Pancreas (tissue), 10 donors: ENCODE measurements at regions not wholly inside any gene's neighbourhood (a gene's known extent, or its start where the extent isn't known, plus 50 kb on each side); places are given as distances from the start of the nearest gene placed in this dataset.

ENCODE experiments used
- ATAC-seq, 4 donors: fragments of 200-7000 bp; cut with Tn5 transposase; one replicate each; pipeline versions ENCODE4 v1.8.0 to v1.9.1; 2020; ENCODE audit warnings: mild to moderate bottlenecking in 4 of 4, moderate library complexity in 4 of 4
- DNase-seq, 6 donors: peaks; one replicate each; pipeline ENCODE4 v3.0.0-alpha.2; 2020
- FAIRE-seq: peaks from 2 replicates; lab custom pipeline; 2012; peaks lifted over from hg19 to GRCh38; lab: Jason Lieb, UNC
- H3K27ac ChIP-seq, 4 donors: fragments of 200-600 bp; sonication (generic); 1 replicate in 3 of 4; 2 replicates in 1 of 4; pipeline versions ENCODE4 v1.5.0 to v1.8.0; 2020
- H3K27me3 ChIP-seq, 4 donors: fragments of 200-600 bp; one replicate each; pipeline ENCODE4 v1.8.0; 2021
- H3K36me3 ChIP-seq, 3 donors: fragments of 200-600 bp; sonication (generic) in 1 of 3; one replicate each; pipeline versions ENCODE4 v1.5.0 to v1.8.0; 2020 to 2021
- H3K4me1 ChIP-seq, 3 donors: fragments of 200-600 bp; one replicate each; pipeline ENCODE4 v1.8.0; 2021
- H3K4me3 ChIP-seq, 4 donors: fragments of 200-600 bp; sonication (generic) in 2 of 4; one replicate each; pipeline versions ENCODE4 v1.5.0 to v1.8.0; 2020 to 2021
- H3K9me3 ChIP-seq, 4 donors: fragments of 200-600 bp; one replicate each; pipeline ENCODE4 v1.8.0; 2021
- WGBS, 2 donors: extraction: QIAGEN DNeasy Blood & Tissue Kit; methylation state at CpG; one replicate each; pipeline ENCODE4 v1.1.7; 2013; 5-methylcytosine and 5-hydroxymethylcytosine counted together
- intact Hi-C, 3 donors: fragments of 100-400 bp; cut with DNase I; formaldehyde crosslinking; loops; one replicate each; pipeline versions ENCODE4 v1.11.1 to v1.14.2; 2022
- TF ChIP-seq, protein P1 (sequence below), 4 donors: fragments of 200-600 bp; sonication (generic) in 3 of 4; IDR thresholded peaks; one replicate each; pipeline versions ENCODE4 v1.5.0 to v1.8.0; 2021; ENCODE audit warnings: antibody characterized with exemption in 4 of 4
- donor health status: healthy with polysubstance abuse.
- donor health status: DM: no; HTN: no; CAD: no; lungs with moderate emphysema.
- donor health status: DM: no; HTN: no; CAD: no.
- donor health status: control.
- donor health status: control.
- donor health status: Bipolar disorder and iron deficiency.
- donor health status: DM: yes; HTN: yes; CAD: no.
- donor health status: DM: no; HTN: no; CAD: no.
- donor health status: DM: no; HTN: no; CAD: no.
- donor health status: DM: yes; HTN: yes; CAD: no.

DNA sequence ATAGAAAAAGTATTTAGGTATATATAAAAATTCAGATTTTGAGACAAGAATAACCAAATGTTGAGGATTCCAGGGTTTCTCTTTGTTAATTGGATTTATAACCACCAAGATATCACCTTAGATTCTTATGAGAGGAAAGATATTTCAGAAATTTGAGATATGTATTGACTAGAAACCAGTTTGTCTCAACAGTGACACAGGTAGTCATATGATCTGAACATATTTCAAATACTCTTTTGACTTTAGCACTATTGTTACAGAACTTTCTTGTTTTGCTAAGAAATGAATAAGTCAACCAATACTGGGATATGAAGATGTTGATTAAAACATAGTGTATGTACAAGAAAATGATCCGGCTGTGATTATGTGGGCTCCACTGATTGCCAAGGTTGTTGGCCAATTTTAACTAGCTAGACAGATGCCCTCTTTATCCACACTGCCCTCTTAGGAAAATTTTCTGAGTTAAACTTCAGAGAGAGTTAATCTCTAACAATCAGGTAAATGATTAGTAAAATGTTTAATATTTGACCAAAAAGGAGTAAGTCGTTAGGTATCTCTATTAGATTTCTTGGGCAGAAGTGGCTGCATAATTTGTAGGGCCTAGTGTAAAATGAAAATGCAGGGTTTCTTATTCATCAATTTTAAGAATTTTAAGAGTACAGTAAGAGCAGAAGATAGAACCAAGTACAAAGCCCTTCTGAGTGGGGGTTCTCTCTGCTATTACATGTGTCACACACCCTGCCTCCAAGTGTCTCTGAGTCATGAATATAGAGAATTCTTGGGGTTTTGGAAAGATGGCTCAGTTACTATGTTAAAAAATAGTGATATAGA, 376.0 kb downstream of the TFEC start:
- intact Hi-C loops = no loop called here
- Histone ChIP-seq H3K27me3 (no peaks in the 10 kb centered on the region), H3K4me1 (no peaks in the 10 kb centered on the region), H3K27ac (peak overlapping the region in 1 of 4 donors; percentile 48), H3K9me3 (no peaks in the 10 kb centered on the region), H3K36me3 (no peaks in the 10 kb centered on the region), H3K4me3 (no peak overlapping the region)
- TF ChIP-seq, protein P1, sequence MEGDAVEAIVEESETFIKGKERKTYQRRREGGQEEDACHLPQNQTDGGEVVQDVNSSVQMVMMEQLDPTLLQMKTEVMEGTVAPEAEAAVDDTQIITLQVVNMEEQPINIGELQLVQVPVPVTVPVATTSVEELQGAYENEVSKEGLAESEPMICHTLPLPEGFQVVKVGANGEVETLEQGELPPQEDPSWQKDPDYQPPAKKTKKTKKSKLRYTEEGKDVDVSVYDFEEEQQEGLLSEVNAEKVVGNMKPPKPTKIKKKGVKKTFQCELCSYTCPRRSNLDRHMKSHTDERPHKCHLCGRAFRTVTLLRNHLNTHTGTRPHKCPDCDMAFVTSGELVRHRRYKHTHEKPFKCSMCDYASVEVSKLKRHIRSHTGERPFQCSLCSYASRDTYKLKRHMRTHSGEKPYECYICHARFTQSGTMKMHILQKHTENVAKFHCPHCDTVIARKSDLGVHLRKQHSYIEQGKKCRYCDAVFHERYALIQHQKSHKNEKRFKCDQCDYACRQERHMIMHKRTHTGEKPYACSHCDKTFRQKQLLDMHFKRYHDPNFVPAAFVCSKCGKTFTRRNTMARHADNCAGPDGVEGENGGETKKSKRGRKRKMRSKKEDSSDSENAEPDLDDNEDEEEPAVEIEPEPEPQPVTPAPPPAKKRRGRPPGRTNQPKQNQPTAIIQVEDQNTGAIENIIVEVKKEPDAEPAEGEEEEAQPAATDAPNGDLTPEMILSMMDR (IDR thresholded peaks at IDR 0.05) = no peak
- 16 to 27% methylated on average over 2 of the region's 2 CpGs for WGBS, 2 donors
- DNase-seq (no peak), FAIRE-seq (no peak), ATAC-seq (peak in 3 of 4 donors; percentile 31 to 77 (median 52))

DNA sequence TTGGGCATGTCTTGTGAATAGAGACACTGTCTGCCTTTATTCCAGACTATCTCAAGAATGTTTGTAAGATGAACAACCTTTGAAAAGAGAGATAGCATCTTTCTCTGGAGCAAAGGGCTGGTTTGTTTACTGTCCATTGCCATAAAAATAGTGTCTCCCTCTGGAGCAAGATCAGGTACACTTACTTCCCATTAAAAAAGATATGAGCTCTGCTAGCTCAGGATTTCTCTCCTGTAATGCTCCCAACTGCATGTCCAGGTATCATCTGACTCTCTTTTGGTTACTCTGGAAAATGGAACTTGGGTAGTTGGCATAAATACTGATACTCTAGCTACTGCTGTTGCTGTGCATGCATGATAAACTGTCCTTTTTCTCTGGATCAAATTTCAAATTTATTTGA, 381.1 kb downstream of the TFEC start:
- TF ChIP-seq, protein P1 (IDR thresholded peaks at IDR 0.05) = no peak
- H3K4me3 ChIP-seq = no peak overlapping the region
- no peaks in the 10 kb centered on the region for H3K27me3 ChIP-seq
- DNase-seq (no peak), ATAC-seq (no peak), FAIRE-seq (no peak)
- intact Hi-C loops = no loop called here
- no peaks in the 10 kb centered on the region for H3K36me3 ChIP-seq
- no peaks in the 10 kb centered on the region for H3K4me1 ChIP-seq
- no peaks in the 10 kb centered on the region for H3K9me3 ChIP-seq
- H3K27ac ChIP-seq = no peak overlapping the region

DNA sequence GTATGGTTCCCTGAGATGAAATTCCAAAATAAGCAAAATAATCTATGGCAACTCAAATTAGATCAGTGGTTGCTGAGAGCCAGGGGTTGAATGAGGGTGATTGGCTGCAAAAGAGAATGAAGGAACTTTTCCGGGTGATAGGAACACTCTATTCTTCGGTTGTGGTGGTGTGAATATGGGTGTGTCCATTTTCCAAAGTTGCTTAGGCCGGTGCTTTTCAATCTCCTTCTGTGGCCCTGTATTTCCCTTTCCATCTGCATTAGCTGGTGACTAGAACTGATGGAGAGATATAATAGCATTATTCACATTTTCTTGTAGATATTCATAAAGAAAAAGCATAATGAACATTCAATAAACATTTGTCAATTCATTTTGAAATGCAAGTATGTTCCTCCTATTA, 382.9 kb downstream of the TFEC start:
- DNase-seq = no peak
- H3K27me3 ChIP-seq = no peaks in the 10 kb centered on the region
- FAIRE-seq = no peak
- no peaks in the 10 kb centered on the region for H3K9me3 ChIP-seq
- 82 to 84% methylated on average over 3 of the region's 3 CpGs for WGBS, 2 donors
- H3K4me1 ChIP-seq = no peaks in the 10 kb centered on the region
- ATAC-seq = no peak
- H3K4me3 ChIP-seq = no peak overlapping the region
- TF ChIP-seq, protein P1 (IDR thresholded peaks at IDR 0.05) = no peak
- intact Hi-C loops = no loop called here
- no peak overlapping the region for H3K27ac ChIP-seq
- H3K36me3 ChIP-seq = no peaks in the 10 kb centered on the region

- intact Hi-C loops = no loop called here
- H3K27ac ChIP-seq = no peak overlapping the region
- DNase-seq = no peak
- no peaks in the 10 kb centered on the region for H3K9me3 ChIP-seq
- no peak for ATAC-seq
- no peaks in the 10 kb centered on the region for H3K4me1 ChIP-seq
- no peaks in the 10 kb centered on the region for H3K27me3 ChIP-seq
- no peaks in the 10 kb centered on the region for H3K36me3 ChIP-seq
- H3K4me3 ChIP-seq = no peak overlapping the region
- peak; percentile 68 for FAIRE-seq
- TF ChIP-seq, protein P1 (IDR thresholded peaks at IDR 0.05) = no peak
These were observed 388.4 kb downstream of the TFEC start for GRCh38 chr7:115642194-115642593.

- H3K27ac ChIP-seq = no peak overlapping the region
- no peaks in the 10 kb centered on the region for H3K36me3 ChIP-seq
- WGBS, 2 donors = 81 to 87% methylated on average over 4 of the region's 4 CpGs
- H3K9me3 ChIP-seq = no peaks in the 10 kb centered on the region
- FAIRE-seq (no peak), ATAC-seq (no peak), DNase-seq (no peak)
- peaks cover 0 to 6% (median 0%) of the 10 kb centered on the region in 3 donors for H3K4me1 ChIP-seq
- TF ChIP-seq, protein P1 (IDR thresholded peaks at IDR 0.05) = no peak
- H3K4me3 ChIP-seq = no peak overlapping the region
- H3K27me3 ChIP-seq = no peaks in the 10 kb centered on the region
- intact Hi-C loops = no loop called here
These were observed 391.7 kb downstream of the TFEC start for GRCh38 chr7:115638853-115639252.
